HCT116 (cell line): ENCODE measurements at regions not wholly inside any gene's neighbourhood (a gene's known extent, or its start where the extent isn't known, plus 50 kb on each side); places are given as distances from the start of the nearest gene placed in this dataset.

Source experiments
- ATAC-seq: fragments of 200-7000 bp; cut with Tn5 transposase; 2 replicates; pipeline ENCODE4 v1.9.1; 2020; ENCODE audit warnings: mild to moderate bottlenecking, moderate library complexity
- BruUV-seq: library from RNA; stranded (reverse); fragments of 400-500 nt; replicated peaks from 2 replicates; lab custom pipeline; 2021; lab: Mats Ljungman, UMichigan
- CTCF ChIA-PET: fragments of 300-600 bp; sonication (Branson Sonifier 250); formaldehyde crosslinking; loops from one replicate; lab custom pipeline; 2021; ENCODE audit warnings: antibody characterized with exemption; lab: Charles Lee
- POLR2A ChIA-PET: fragments of 300-600, 350-600 bp; sonication (Branson Sonifier 250); formaldehyde crosslinking; loops from one replicate; lab custom pipeline; 2021; ENCODE audit warnings: antibody characterized with exemption; lab: Charles Lee
- RAD21 ChIA-PET, 2 experiments: fragments of 300-600 bp; sonication (Branson Sonifier 250); formaldehyde crosslinking; loops; one replicate each; lab custom pipeline; 2023; ENCODE audit warnings: low total read pairs in 2 of 2; ENCODE audit not compliant: uncharacterized antibody in 2 of 2, unreplicated experiment in 2 of 2, low non-redundant PET in 1 of 2; lab: Charles Lee
- DNase-seq: peaks from one replicate; pipeline ENCODE4 v3.0.0-alpha.2; 2010; ENCODE audit warnings: low read depth, low spot score
- H2AFZ ChIP-seq: fragments of 200-600 bp; shearing (Covaris generic), sonication (generic); 2 replicates; pipeline ENCODE4 v1.6.1; 2017; ENCODE audit warnings: low read depth, mixed run types, mixed read lengths, antibody characterized with exemption, low read length; ENCODE audit not compliant: poor library complexity, severe bottlenecking
- H3K27ac ChIP-seq: 2 replicates; pipeline ENCODE4 v1.5.1; 2012; ENCODE audit warnings: low read depth, low read length
- H3K27me3 ChIP-seq: fragments of 200-600 bp; sonication (generic); 2 replicates; pipeline ENCODE4 v1.6.1; 2016; ENCODE audit warnings: mixed run types, low read length, mixed read lengths; ENCODE audit not compliant: insufficient read depth
- H3K36me3 ChIP-seq, 2 experiments: fragments of 200-500 bp in 1 of 2; fragments of 200-600 bp in 1 of 2; sonication (Bioruptor generic) in 1 of 2; sonication (generic) in 1 of 2; 2 replicates each; pipeline versions ENCODE4 v1.5.1 to v1.6.1; 2014 to 2016; ENCODE audit warnings: low read length in 2 of 2, inconsistent platforms in 1 of 2, mixed read lengths in 1 of 2, mixed run types in 1 of 2; ENCODE audit not compliant: insufficient read depth in 2 of 2, control insufficient read depth in 1 of 2
- H3K4me1 ChIP-seq, 2 experiments: fragments of 200-600 bp in 1 of 2; sonication (generic) in 1 of 2; 2 replicates each; pipeline versions ENCODE4 v1.5.1 to v1.6.1; 2012 to 2017; ENCODE audit warnings: low read length in 2 of 2, inconsistent platforms in 1 of 2, mild to moderate bottlenecking in 1 of 2, mixed read lengths in 1 of 2, mixed run types in 1 of 2, moderate library complexity in 1 of 2; ENCODE audit not compliant: insufficient read depth in 2 of 2, control insufficient read depth in 1 of 2
- H3K4me2 ChIP-seq: fragments of 200-600 bp; sonication (generic); 2 replicates; pipeline ENCODE4 v1.6.1; 2017; ENCODE audit warnings: mixed run types, low read length, mixed read lengths
- H3K4me3 ChIP-seq, 2 experiments: fragments of 200-600 bp in 1 of 2; sonication (generic) in 1 of 2; replicated peaks in 1 of 2; 2 replicates each; pipeline ENCODE4 v1.5.1; 2011 to 2016; ENCODE audit warnings: low read length in 2 of 2, control low read depth in 1 of 2, low read depth in 1 of 2, mild to moderate bottlenecking in 1 of 2, mixed read lengths in 1 of 2, mixed run types in 1 of 2
- H3K79me2 ChIP-seq: fragments of 200-600 bp; sonication (generic); 2 replicates; pipeline ENCODE4 v1.6.1; 2017; ENCODE audit warnings: mild to moderate bottlenecking, mixed run types, low read length, moderate library complexity, mixed read lengths; ENCODE audit not compliant: insufficient read depth
- H3K9ac ChIP-seq: fragments of 200-600 bp; sonication (generic); 2 replicates; pipeline ENCODE4 v1.6.1; 2016; ENCODE audit warnings: low read length, mixed read lengths
- H3K9me2 ChIP-seq: fragments of 200-600 bp; sonication (generic), shearing (Covaris generic); 2 replicates; pipeline ENCODE4 v1.6.1; 2017; ENCODE audit warnings: mixed run types, mild to moderate bottlenecking, moderate library complexity; ENCODE audit not compliant: insufficient read depth
- H3K9me3 ChIP-seq, 2 experiments: fragments of 200-500 bp in 1 of 2; fragments of 200-600 bp in 1 of 2; sonication (Bioruptor generic) in 1 of 2; sonication (generic) in 1 of 2; 2 replicates each; pipeline ENCODE4 v1.6.1; 2014 to 2017; ENCODE audit warnings: low read length in 2 of 2, mixed read lengths in 2 of 2, inconsistent platforms in 1 of 2, low read depth in 1 of 2, mild to moderate bottlenecking in 1 of 2, mixed run types in 1 of 2, moderate library complexity in 1 of 2; ENCODE audit not compliant: control insufficient read depth in 1 of 2, insufficient read depth in 1 of 2
- H4K20me1 ChIP-seq: fragments of 200-600 bp; sonication (generic), shearing (Covaris generic); 2 replicates; pipeline ENCODE4 v1.6.1; 2017; ENCODE audit warnings: mixed run types, mild to moderate bottlenecking, moderate library complexity; ENCODE audit not compliant: insufficient read depth
- ATF3 ChIP-seq: IDR thresholded peaks from 2 replicates; pipeline ENCODE4 v1.6.1; 2012
- CEBPB ChIP-seq: IDR thresholded peaks from 2 replicates; pipeline ENCODE4 v1.6.1; 2012; ENCODE audit warnings: low read depth
- EGR1 ChIP-seq: IDR thresholded peaks from 2 replicates; pipeline ENCODE4 v1.6.1; 2012; ENCODE audit warnings: low read depth
- EZH2 ChIP-seq: fragments of 200-600 bp; sonication (generic); IDR thresholded peaks from 2 replicates; pipeline ENCODE4 v1.6.1; 2017; ENCODE audit warnings: antibody characterized with exemption, mixed run types
- JUND ChIP-seq: IDR thresholded peaks from 2 replicates; pipeline ENCODE4 v1.6.1; 2012
- POLR2AphosphoS5 ChIP-seq: IDR thresholded peaks from 2 replicates; pipeline ENCODE4 v1.6.1; 2011; ENCODE audit warnings: mild to moderate bottlenecking, low read depth, low read length, moderate library complexity
- RAD21 ChIP-seq: IDR thresholded peaks from 2 replicates; pipeline ENCODE4 v1.6.1; 2012; ENCODE audit warnings: low read depth, mild to moderate bottlenecking
- REST ChIP-seq: IDR thresholded peaks from 2 replicates; pipeline ENCODE4 v1.6.1; 2012; ENCODE audit warnings: low read depth
- TCF7L2 ChIP-seq: IDR thresholded peaks from 2 replicates; pipeline ENCODE4 v1.7.0; 2011; ENCODE audit warnings: borderline replicate concordance, inconsistent platforms; ENCODE audit not compliant: insufficient read depth, insufficient read length; ENCODE audit errors: extremely low read depth
- ZBTB33 ChIP-seq: IDR thresholded peaks from 2 replicates; pipeline ENCODE4 v1.6.1; 2011; ENCODE audit warnings: mild to moderate bottlenecking, low read length, moderate library complexity; ENCODE audit not compliant: insufficient replicate concordance; ENCODE audit errors: extremely low read depth
- ZFX ChIP-seq: fragments of 450-650 bp; IDR thresholded peaks from 2 replicates; pipeline ENCODE4 v1.6.1; 2017
- ZNF274 ChIP-seq: fragments of 200-500 bp; sonication (Bioruptor generic); IDR thresholded peaks from 2 replicates; pipeline ENCODE4 v1.6.1; 2014; ENCODE audit warnings: mild to moderate bottlenecking, low read depth, low read length, inconsistent platforms
- intact Hi-C: fragments of 100-400 bp; cut with micrococcal nuclease; formaldehyde crosslinking; loops from 2 replicates; pipeline ENCODE4 v1.10.0; 2022

DNA sequence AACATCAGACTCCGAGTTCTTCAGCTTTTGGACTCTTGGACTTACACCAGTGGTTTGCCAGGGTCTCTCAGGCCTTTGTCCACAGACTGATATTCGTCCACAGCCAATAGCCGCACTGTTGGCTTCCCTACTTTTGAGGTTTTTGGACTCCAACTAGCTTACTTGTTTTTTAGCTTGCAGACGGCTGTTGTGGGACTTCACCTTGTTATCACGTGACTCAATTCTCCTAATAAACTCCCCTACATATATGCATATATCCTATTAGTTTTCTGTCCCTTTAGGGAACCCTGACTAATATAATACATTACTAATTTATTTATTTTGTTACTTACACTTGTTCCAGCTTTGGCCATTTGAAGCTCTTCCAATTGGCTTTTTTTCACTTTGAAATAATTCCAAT is 311.3 kb downstream of the BMP2 start:
- H3K4me3 ChIP-seq = no peak overlapping the region
- RAD21 ChIA-PET = no interaction called here
- intact Hi-C loops = no loop called here
- no TSS peak for BruUV-seq
- no peak overlapping the region for H3K9ac ChIP-seq
- POLR2A ChIA-PET = no interaction called here
- H3K4me2 ChIP-seq = no peak overlapping the region
- no peak for DNase-seq
- no peaks in the 10 kb centered on the region for H4K20me1 ChIP-seq
- H3K4me1 ChIP-seq = no peaks in the 10 kb centered on the region
- TF ChIP-seq RAD21 (no peak), EZH2 (no peak), JUND (no peak), ZBTB33 (no peak), TCF7L2 (no peak), ATF3 (no peak), CEBPB (no peak), ZFX (no peak), REST (no peak), POLR2AphosphoS5 (no peak), ZNF274 (no peak), EGR1 (no peak)
- TF ChIP-seq, all 23 proteins: peak for 0
- H3K36me3 ChIP-seq = no peaks in the 10 kb centered on the region
- H3K79me2 ChIP-seq = no peaks in the 10 kb centered on the region
- H3K9me2 ChIP-seq = no peaks in the 10 kb centered on the region
- CTCF ChIA-PET = no interaction called here
- no peak overlapping the region for H2AFZ ChIP-seq
- peaks cover 0 to 17% of the 10 kb centered on the region in 2 experiments; a peak in 2 of 4 replicates for H3K9me3 ChIP-seq
- no peaks in the 10 kb centered on the region for H3K27me3 ChIP-seq
- no peak overlapping the region for H3K27ac ChIP-seq
- no peak for ATAC-seq
